ENCODE measurements at regions not wholly inside any gene's neighbourhood (a gene's known extent, or its start where the extent isn't known, plus 50 kb on each side); places are given as distances from the start of the nearest gene placed in this dataset.

- DNase-seq = peak in 2 of 5 donors; percentile 2 to 8
- no peak overlapping the region for H3K27ac ChIP-seq (ENCODE audit: low read depth in 2 of 2, low read length in 2 of 2)
- TF ChIP-seq CTCF (IDR thresholded peaks at IDR 0.05; ENCODE audit: borderline replicate concordance, extremely low read depth, insufficient read depth) = no peak
- intact Hi-C loops (cut with DNase I) = no loop called here
- peak overlapping the region in 1 of 3 donors; percentile 48 for H3K4me3 ChIP-seq (ENCODE audit: low read length in 3 of 3)
- no peak for FAIRE-seq
- no peaks in the 10 kb centered on the region for H3K9me3 ChIP-seq (ENCODE audit: control insufficient read depth in 2 of 3, insufficient read depth in 1 of 3, low read length in 3 of 3)
- H3K36me3 ChIP-seq (ENCODE audit: control insufficient read depth in 2 of 3, insufficient read depth in 3 of 3, low read length in 3 of 3) = no peaks in the 10 kb centered on the region
- H3K4me1 ChIP-seq (ENCODE audit: control insufficient read depth in 2 of 3, insufficient read depth in 2 of 3, low read depth in 1 of 3, low read length in 3 of 3) = no peaks in the 10 kb centered on the region
- H3K27me3 ChIP-seq (ENCODE audit: control insufficient read depth, insufficient read depth, low read length) = no peaks in the 10 kb centered on the region
- peak overlapping the region in 1 of 3 donors; percentile 40 for H3K9ac ChIP-seq (ENCODE audit: low read length in 3 of 3)
Observed at GRCh38 chr1:191371626-191372025, 786.6 kb upstream of the RGS18 start.

- Histone ChIP-seq H3K4me3 (ENCODE audit: low read length in 3 of 3) (no peak overlapping the region), H3K27ac (ENCODE audit: low read depth in 2 of 2, low read length in 2 of 2) (no peak overlapping the region), H3K9me3 (ENCODE audit: control insufficient read depth in 2 of 3, insufficient read depth in 1 of 3, low read length in 3 of 3) (peaks cover 0 to 10% (median 2%) of the 10 kb centered on the region in 3 donors), H3K4me1 (ENCODE audit: control insufficient read depth in 2 of 3, insufficient read depth in 2 of 3, low read depth in 1 of 3, low read length in 3 of 3) (no peaks in the 10 kb centered on the region), H3K27me3 (ENCODE audit: control insufficient read depth, insufficient read depth, low read length) (no peaks in the 10 kb centered on the region), H3K36me3 (ENCODE audit: control insufficient read depth in 2 of 3, insufficient read depth in 3 of 3, low read length in 3 of 3) (no peaks in the 10 kb centered on the region), H3K9ac (ENCODE audit: low read length in 3 of 3) (no peak overlapping the region)
- no peak for TF ChIP-seq CTCF (IDR thresholded peaks at IDR 0.05; ENCODE audit: borderline replicate concordance, extremely low read depth, insufficient read depth)
- intact Hi-C loops (cut with DNase I) = no loop called here
- DNase-seq (no peak), FAIRE-seq (no peak)
Observed at GRCh38 chr1:191388283-191388682, 770.0 kb upstream of the RGS18 start.

GRCh38 chr1:191396622-191397021 lies 761.6 kb upstream of the RGS18 start:
- H3K27ac ChIP-seq (ENCODE audit: low read depth in 2 of 2, low read length in 2 of 2) = no peak overlapping the region

More at GRCh38 chr1:191396622-191397021, 761.6 kb upstream of the RGS18 start:
- FAIRE-seq (no peak), DNase-seq (no peak)
- no peaks in the 10 kb centered on the region for H3K9me3 ChIP-seq (ENCODE audit: control insufficient read depth in 2 of 3, insufficient read depth in 1 of 3, low read length in 3 of 3)
- no peaks in the 10 kb centered on the region for H3K36me3 ChIP-seq (ENCODE audit: control insufficient read depth in 2 of 3, insufficient read depth in 3 of 3, low read length in 3 of 3)
- no peak overlapping the region for H3K4me3 ChIP-seq (ENCODE audit: low read length in 3 of 3)
- intact Hi-C loops (cut with DNase I) = no loop called here
- no peaks in the 10 kb centered on the region for H3K4me1 ChIP-seq (ENCODE audit: control insufficient read depth in 2 of 3, insufficient read depth in 2 of 3, low read depth in 1 of 3, low read length in 3 of 3)
- no peak for TF ChIP-seq CTCF (IDR thresholded peaks at IDR 0.05; ENCODE audit: borderline replicate concordance, extremely low read depth, insufficient read depth)
- no peaks in the 10 kb centered on the region for H3K27me3 ChIP-seq (ENCODE audit: control insufficient read depth, insufficient read depth, low read length)
- no peak overlapping the region for H3K9ac ChIP-seq (ENCODE audit: low read length in 3 of 3)

Measured in kidney (tissue), 13 donors.